PFSK-1 (cell line): ENCODE measurements at regions not wholly inside any gene's neighbourhood (a gene's known extent, or its start where the extent isn't known, plus 50 kb on each side); places are given as distances from the start of the nearest gene placed in this dataset.

Experiments used
- FOXP2 ChIP-seq: optimal IDR thresholded peaks from 2 replicates; pipeline ENCODE3; 2011; ENCODE audit warnings: borderline replicate concordance, control low read depth, inconsistent platforms; ENCODE audit not compliant: insufficient read depth; ENCODE audit errors: extremely low read length, extremely low read depth
- POLR2AphosphoS5 ChIP-seq: IDR thresholded peaks from 2 replicates; pipeline ENCODE4 v1.6.1; 2012; ENCODE audit warnings: low read depth, mild to moderate bottlenecking, control low read depth, low read length, moderate library complexity
- REST ChIP-seq, 2 experiments: IDR thresholded peaks; 2 replicates each; pipeline versions ENCODE4 v1.6.1 to v1.8.0; 2011 to 2012; ENCODE audit warnings: low read depth in 2 of 2, low read length in 2 of 2, control low read depth in 1 of 2, inconsistent platforms in 1 of 2, mild to moderate bottlenecking in 1 of 2, moderate library complexity in 1 of 2; ENCODE audit not compliant: insufficient read depth in 1 of 2
- SIN3A ChIP-seq: IDR thresholded peaks from 2 replicates; pipeline ENCODE4 v1.6.1; 2012; ENCODE audit warnings: mild to moderate bottlenecking, low read length, moderate library complexity, borderline replicate concordance; ENCODE audit not compliant: insufficient read depth
- TAF1 ChIP-seq: IDR thresholded peaks from 2 replicates; pipeline ENCODE4 v1.6.1; 2012; ENCODE audit warnings: low read length, control low read depth, borderline replicate concordance; ENCODE audit not compliant: insufficient read depth

DNA sequence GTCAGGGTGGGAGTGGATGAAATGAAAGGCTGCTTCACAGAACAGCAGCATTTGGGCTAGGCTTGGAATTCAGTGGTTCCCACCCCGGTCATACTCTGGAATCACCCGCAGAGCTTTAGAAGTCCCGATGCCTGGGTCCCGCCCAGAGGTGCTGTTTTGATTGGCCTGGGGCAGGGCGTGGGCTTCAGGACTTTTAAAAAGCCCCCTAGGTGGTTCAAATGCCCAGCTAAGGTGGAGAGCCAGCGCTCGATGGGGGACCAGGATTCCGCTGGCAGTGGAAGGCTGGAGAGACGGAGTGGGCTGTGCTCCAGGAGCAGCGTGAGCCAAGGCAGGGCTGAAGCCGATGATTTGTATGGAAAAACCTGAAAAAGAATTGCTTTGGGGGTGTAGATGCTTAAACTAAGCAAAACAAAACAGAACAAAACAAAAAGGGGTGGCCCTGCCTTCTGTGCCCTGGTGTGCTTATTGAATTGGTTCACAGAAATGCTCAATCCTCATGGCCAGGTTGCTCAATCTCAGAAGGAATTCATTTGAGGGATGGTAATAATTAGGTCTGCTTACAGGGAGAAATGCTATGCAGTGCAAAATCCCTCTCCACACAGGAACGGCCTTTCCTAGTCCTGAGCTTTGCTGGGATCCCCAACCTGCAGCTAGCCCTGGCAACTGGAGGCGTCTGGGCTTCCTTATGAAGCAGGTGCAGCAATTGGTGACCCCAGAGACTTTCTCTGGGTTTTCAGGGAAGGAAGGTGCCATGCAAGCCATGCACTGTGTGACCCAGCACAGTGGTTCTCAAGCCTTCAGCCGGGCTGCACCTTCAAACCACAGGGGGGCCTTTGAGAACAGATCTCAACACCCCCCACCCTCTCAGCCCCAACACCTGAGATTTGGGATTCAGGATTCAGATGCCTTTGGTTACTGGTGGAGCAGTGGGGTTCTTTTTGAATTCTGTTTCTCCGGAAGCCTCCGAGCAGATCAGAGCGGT, 174.0 kb upstream of the ZNF618 start:
- TF ChIP-seq TAF1 (no peak), REST (IDR thresholded peaks at IDR 0.05; ENCODE audit: insufficient read depth in 1 of 2, low read depth in 2 of 2, low read length in 2 of 2) (no peak), POLR2AphosphoS5 (no peak), FOXP2 (no peak), SIN3A (no peak)

DNA sequence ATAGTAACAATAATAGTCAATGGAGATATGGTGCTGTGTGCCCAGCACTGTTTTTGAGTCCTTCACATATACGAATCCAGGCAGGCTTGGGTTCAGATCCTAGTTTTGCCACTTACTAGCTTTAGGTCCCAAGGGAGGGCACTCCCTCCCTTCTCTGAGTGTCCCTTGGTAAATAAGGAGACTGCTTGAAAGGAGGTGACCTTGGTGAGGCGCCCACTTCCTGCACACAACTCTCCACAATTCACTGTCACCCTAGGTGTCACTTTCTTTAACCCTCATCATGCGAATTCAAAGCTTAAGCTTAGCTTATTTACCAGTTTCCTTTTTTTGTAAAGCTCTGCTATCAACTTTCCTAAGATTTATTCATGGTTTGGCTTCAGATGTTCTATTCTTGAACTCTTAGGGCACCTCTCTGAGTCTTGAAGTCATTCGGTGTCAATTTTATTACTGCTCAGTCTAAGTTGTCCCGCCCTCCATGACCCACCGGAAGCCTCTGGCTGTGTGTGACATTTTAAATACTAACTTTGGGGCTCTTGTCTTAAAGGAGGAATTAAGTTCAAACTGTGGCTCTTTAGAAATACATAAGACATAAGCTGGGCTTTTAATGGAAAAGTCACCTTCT, 170.7 kb upstream of the ZNF618 start:
- no peak for TF ChIP-seq TAF1
- no peak for TF ChIP-seq SIN3A
- no peak for TF ChIP-seq POLR2AphosphoS5
- no peak for TF ChIP-seq FOXP2
- no peak for TF ChIP-seq REST (IDR thresholded peaks at IDR 0.05; ENCODE audit: insufficient read depth in 1 of 2, low read depth in 2 of 2, low read length in 2 of 2)

- TF ChIP-seq SIN3A (no peak), TAF1 (no peak), REST (IDR thresholded peaks at IDR 0.05; ENCODE audit: insufficient read depth in 1 of 2, low read depth in 2 of 2, low read length in 2 of 2) (no peak), POLR2AphosphoS5 (no peak), FOXP2 (no peak)
Measured at GRCh38 chr9:113705928-113706519, 170.1 kb upstream of the ZNF618 start.

DNA sequence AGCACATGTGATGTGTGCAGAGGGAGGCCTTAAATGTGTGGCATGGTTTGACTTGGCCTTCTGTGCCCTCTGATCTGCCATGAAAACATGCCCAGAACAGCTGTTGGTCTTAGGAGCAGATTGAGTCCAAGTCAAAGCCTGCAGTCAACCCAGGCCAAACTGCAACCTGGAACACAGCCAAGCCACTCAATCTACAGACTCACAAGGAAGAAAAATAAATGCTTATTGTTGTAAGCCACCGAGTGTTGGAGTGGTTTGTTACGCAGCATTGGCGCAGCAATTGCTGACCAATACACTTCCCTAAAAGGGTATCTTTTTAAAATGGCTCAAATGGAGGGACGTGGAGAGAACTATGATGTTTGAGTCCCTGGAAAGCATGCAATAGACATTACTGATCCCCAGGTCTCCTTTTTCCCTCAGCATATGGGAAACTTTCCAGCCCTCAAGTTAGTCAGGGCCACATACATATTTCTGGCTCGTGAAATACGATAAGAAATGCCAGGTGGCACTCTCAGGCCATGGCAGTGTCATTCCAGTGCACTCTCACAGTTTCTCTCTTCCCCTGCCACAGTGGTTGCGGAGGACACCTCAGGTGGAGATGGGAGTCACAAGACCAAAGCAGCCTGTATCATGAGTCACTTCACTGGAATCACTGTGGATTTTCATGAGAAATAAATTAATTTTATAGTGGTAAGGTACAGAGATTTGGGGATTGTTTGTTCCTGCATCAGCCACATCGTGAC, 168.0 kb upstream of the ZNF618 start:
- TF ChIP-seq TAF1 = no peak
- TF ChIP-seq POLR2AphosphoS5 = no peak
- no peak for TF ChIP-seq REST (IDR thresholded peaks at IDR 0.05; ENCODE audit: insufficient read depth in 1 of 2, low read depth in 2 of 2, low read length in 2 of 2)
- TF ChIP-seq SIN3A = no peak
